Endothelial cell (in vitro differentiated cells): ENCODE measurements at regions not wholly inside any gene's neighbourhood (a gene's known extent, or its start where the extent isn't known, plus 50 kb on each side); places are given as distances from the start of the nearest gene placed in this dataset.

Source experiments
- DNase-seq: peaks from one replicate; pipeline ENCODE4 v3.0.0; 2021; ENCODE audit warnings: low spot score
- H3K27ac Mint-ChIP-seq: one replicate; pipeline ENCODE4 v1.8.0; 2021; ENCODE audit warnings: mixed read lengths, inconsistent platforms; ENCODE audit not compliant: unreplicated experiment
- H3K27me3 Mint-ChIP-seq: one replicate; pipeline ENCODE4 v1.8.0; 2021; ENCODE audit warnings: mild to moderate bottlenecking, moderate library complexity, mixed read lengths, inconsistent platforms; ENCODE audit not compliant: unreplicated experiment
- H3K36me3 Mint-ChIP-seq: one replicate; pipeline ENCODE4 v1.8.0; 2021; ENCODE audit warnings: mild to moderate bottlenecking, low read depth, mixed read lengths, inconsistent platforms; ENCODE audit not compliant: unreplicated experiment
- H3K4me1 Mint-ChIP-seq: one replicate; pipeline ENCODE4 v1.8.0; 2021; ENCODE audit warnings: mild to moderate bottlenecking, mixed read lengths, inconsistent platforms; ENCODE audit not compliant: unreplicated experiment
- H3K4me3 Mint-ChIP-seq: one replicate; pipeline ENCODE4 v1.8.0; 2021; ENCODE audit warnings: mild to moderate bottlenecking, mixed read lengths, inconsistent platforms; ENCODE audit not compliant: unreplicated experiment
- H3K9me3 Mint-ChIP-seq: one replicate; pipeline ENCODE4 v1.8.0; 2021; ENCODE audit warnings: mixed read lengths, inconsistent platforms; ENCODE audit not compliant: unreplicated experiment
- TF ChIP-seq, protein P1 (sequence below): fragments of 200-600 bp; sonication (generic); IDR thresholded peaks from one replicate; pipeline ENCODE4 v1.5.0; 2021; ENCODE audit warnings: antibody characterized with exemption; ENCODE audit not compliant: unreplicated experiment

DNA sequence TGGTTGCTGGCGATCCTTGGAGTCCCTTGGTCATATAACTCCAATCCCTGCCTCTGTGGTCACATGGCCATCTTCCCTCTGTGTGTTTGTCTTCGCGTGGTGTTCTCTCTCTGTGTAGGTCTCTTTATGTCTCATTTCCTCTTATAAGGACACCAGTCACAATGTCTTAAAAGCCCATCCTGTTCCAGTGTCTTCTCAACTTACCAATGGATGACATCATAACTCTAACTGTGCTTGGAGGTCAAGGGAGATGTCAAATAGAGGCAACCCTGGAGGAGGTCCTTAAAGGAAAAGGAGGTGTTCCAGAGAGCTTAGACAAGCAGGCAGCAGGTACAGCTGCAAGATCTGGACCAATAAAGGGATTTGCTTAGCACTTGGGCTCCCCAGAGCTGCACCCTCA lies 143.0 kb downstream of the BUB3 start:
- H3K9me3 Mint-ChIP-seq: no peaks in the 10 kb centered on the region
- H3K27me3 Mint-ChIP-seq: no peaks in the 10 kb centered on the region
- H3K4me1 Mint-ChIP-seq: peaks cover 2% of the 10 kb centered on the region
- no peak overlapping the region for H3K4me3 Mint-ChIP-seq
- H3K36me3 Mint-ChIP-seq: no peaks in the 10 kb centered on the region
- no peak overlapping the region for H3K27ac Mint-ChIP-seq
- TF ChIP-seq, protein P1, sequence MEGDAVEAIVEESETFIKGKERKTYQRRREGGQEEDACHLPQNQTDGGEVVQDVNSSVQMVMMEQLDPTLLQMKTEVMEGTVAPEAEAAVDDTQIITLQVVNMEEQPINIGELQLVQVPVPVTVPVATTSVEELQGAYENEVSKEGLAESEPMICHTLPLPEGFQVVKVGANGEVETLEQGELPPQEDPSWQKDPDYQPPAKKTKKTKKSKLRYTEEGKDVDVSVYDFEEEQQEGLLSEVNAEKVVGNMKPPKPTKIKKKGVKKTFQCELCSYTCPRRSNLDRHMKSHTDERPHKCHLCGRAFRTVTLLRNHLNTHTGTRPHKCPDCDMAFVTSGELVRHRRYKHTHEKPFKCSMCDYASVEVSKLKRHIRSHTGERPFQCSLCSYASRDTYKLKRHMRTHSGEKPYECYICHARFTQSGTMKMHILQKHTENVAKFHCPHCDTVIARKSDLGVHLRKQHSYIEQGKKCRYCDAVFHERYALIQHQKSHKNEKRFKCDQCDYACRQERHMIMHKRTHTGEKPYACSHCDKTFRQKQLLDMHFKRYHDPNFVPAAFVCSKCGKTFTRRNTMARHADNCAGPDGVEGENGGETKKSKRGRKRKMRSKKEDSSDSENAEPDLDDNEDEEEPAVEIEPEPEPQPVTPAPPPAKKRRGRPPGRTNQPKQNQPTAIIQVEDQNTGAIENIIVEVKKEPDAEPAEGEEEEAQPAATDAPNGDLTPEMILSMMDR: no peak
- no peak for DNase-seq

DNA sequence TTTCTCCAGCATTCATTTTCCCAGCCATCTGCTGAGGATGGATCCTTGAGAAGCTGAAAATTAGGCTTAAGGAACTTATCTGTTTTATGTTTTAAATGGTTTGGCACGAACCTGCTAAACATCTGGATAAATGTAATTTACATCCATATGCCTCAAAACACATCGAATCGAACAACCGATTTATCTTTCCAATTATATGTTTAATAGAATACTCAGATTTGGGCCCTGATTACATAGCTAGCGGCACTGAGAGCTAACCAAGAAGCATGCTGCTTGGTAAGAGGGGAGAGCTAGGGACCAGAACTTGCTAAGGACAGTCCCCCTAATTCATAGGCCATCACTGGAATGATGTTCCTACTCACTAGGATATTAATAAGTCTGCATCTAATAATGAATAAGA lies 144.4 kb downstream of the BUB3 start:
- DNase-seq: no peak
- H3K27me3 Mint-ChIP-seq: no peaks in the 10 kb centered on the region

DNA sequence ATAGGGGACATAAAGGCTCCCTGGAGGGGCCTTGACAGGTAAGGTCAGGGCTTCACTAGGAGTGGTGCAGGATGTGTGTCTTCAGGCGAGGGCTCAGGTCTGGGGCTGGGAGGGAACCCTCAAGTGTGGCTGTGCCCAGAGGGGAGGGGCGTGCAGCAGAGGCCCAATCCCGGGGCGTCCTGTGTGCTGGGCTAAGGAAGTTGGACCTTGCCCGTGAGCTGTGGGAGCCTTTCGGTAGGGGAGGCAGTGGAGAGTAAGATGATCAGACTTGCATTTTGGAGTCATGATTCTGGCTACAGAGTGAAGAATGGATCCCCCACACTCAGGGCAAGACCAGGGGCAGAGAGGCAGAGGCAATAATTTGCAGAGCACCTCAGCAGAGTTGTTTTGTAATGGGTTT lies 145.4 kb downstream of the BUB3 start:
- TF ChIP-seq, protein P1: no peak
- Mint-ChIP-seq H3K4me3 (no peak overlapping the region), H3K27ac (no peak overlapping the region), H3K4me1 (peaks cover 2% of the 10 kb centered on the region), H3K27me3 (no peaks in the 10 kb centered on the region), H3K36me3 (no peaks in the 10 kb centered on the region), H3K9me3 (no peaks in the 10 kb centered on the region)
- no peak for DNase-seq

More for the DNA sequence above, 144.4 kb downstream of the BUB3 start:
- Mint-ChIP-seq H3K27ac (no peak overlapping the region), H3K4me3 (no peak overlapping the region), H3K9me3 (no peaks in the 10 kb centered on the region), H3K36me3 (no peaks in the 10 kb centered on the region), H3K4me1 (peaks cover 2% of the 10 kb centered on the region)
- TF ChIP-seq, protein P1: no peak

- H3K36me3 Mint-ChIP-seq: no peaks in the 10 kb centered on the region
- peak; percentile 30 for DNase-seq
- H3K4me1 Mint-ChIP-seq: peaks cover 2% of the 10 kb centered on the region
- no peak overlapping the region for H3K4me3 Mint-ChIP-seq
- peaks cover 2% of the 10 kb centered on the region for H3K27me3 Mint-ChIP-seq
- no peak overlapping the region for H3K27ac Mint-ChIP-seq
- TF ChIP-seq, protein P1: no peak
- no peaks in the 10 kb centered on the region for H3K9me3 Mint-ChIP-seq
Observed at GRCh38 chr10:123301077-123301857, 147.1 kb downstream of the BUB3 start.

DNA sequence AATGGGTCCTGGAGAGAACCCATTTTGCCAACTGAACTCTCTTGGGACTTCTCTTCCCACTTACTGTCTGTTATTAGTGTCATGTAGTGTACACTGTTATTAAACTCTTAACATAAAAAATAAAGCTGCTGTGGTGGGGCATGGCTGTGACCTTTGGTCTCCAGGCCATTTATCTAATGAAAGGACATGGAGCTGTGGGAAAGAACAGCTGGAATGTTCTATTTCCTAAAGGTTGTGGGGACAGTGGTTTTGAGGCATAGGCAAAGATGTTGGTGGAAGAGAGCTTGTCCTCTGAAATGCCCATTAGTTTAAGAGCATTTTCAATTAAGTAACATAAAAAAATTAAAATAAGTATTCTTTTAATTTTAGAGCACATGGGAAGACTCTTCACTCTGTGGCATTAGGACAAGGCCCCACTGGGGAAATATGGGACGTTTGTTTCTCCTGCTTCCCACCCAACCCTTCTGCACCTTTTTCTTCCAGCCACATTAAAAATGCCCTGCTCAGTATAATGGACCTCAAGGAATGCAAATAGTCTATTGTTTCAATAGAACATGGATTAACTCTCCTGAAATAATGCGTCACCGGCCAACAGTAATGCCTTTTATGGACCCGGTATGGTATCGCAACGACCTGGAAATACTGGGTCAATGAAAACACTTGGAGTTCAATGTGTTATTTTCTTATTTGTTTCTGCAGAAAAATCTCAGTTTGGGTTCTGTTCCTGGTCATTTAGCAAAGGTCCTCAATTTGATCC lies 149.6 kb downstream of the BUB3 start:
- no peaks in the 10 kb centered on the region for H3K36me3 Mint-ChIP-seq
- no peak for DNase-seq
- no peak overlapping the region for H3K4me3 Mint-ChIP-seq
- H3K4me1 Mint-ChIP-seq: peaks cover 2% of the 10 kb centered on the region
- TF ChIP-seq, protein P1: no peak
- peaks cover 4% of the 10 kb centered on the region for H3K27me3 Mint-ChIP-seq
- H3K27ac Mint-ChIP-seq: no peak overlapping the region
- H3K9me3 Mint-ChIP-seq: no peaks in the 10 kb centered on the region
